ENCODE measurements at regions not wholly inside any gene's neighbourhood (a gene's known extent, or its start where the extent isn't known, plus 50 kb on each side); places are given as distances from the start of the nearest gene placed in this dataset.

DNA sequence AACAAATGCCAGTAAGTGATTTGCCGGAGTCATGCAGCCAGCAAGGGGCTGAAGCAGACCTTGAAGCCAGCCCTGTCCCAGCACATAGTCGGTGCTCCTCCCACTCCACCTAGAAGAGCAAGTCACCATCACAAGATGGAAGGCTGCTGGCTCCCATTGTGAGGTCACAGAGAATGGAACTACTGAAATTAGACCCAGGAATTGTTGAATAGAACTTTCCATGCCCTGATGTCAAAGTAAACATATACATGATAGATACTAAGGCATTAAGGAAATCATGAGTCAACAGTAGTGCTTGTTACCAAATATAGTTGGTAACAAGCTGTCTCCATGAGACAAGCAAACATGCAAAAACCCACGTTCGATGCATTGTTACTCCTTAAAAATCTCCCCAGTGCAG lies 177.1 kb upstream of the MID1 start:
- no peak overlapping the region for H3K27ac ChIP-seq

DNA sequence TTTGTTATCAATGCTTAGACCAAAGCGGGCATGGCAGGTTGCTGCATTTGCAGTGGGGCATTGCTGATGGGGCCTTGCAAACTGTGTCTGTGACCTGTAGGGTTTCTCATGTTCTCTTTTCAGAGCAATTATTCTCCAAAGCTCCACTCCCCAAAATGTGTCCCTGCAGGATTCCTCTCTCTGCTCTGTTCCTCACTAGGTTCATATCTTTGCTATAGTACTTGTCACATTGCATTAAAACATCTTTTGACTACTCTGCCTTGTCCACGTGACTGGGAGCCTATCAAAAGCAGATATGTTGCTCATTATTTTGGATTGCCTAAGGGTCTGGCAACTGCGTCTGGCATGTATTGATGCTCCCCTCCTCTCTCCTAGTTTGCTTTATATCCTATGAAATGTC lies 177.7 kb upstream of the MID1 start:
- Histone ChIP-seq H3K27me3 (no peaks in the 10 kb centered on the region), H3K4me1 (no peaks in the 10 kb centered on the region), H3K27ac (no peak overlapping the region), H3K9me3 (no peaks in the 10 kb centered on the region), H3K36me3 (no peaks in the 10 kb centered on the region), H3K4me3 (no peak overlapping the region)
- no peak for DNase-seq
- TF ChIP-seq, protein P1, sequence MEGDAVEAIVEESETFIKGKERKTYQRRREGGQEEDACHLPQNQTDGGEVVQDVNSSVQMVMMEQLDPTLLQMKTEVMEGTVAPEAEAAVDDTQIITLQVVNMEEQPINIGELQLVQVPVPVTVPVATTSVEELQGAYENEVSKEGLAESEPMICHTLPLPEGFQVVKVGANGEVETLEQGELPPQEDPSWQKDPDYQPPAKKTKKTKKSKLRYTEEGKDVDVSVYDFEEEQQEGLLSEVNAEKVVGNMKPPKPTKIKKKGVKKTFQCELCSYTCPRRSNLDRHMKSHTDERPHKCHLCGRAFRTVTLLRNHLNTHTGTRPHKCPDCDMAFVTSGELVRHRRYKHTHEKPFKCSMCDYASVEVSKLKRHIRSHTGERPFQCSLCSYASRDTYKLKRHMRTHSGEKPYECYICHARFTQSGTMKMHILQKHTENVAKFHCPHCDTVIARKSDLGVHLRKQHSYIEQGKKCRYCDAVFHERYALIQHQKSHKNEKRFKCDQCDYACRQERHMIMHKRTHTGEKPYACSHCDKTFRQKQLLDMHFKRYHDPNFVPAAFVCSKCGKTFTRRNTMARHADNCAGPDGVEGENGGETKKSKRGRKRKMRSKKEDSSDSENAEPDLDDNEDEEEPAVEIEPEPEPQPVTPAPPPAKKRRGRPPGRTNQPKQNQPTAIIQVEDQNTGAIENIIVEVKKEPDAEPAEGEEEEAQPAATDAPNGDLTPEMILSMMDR (IDR thresholded peaks at IDR 0.05): no peak
- no peak for TF ChIP-seq POLR2A (IDR thresholded peaks at IDR 0.05)

More for the DNA sequence above, 177.1 kb upstream of the MID1 start:
- no peaks in the 10 kb centered on the region for H3K4me1 ChIP-seq
- no peak overlapping the region for H3K4me3 ChIP-seq
- no peaks in the 10 kb centered on the region for H3K36me3 ChIP-seq
- no peak for DNase-seq
- TF ChIP-seq, protein P1 (IDR thresholded peaks at IDR 0.05): no peak
- no peak for TF ChIP-seq POLR2A (IDR thresholded peaks at IDR 0.05)
- H3K27me3 ChIP-seq: no peaks in the 10 kb centered on the region
- no peaks in the 10 kb centered on the region for H3K9me3 ChIP-seq

DNA sequence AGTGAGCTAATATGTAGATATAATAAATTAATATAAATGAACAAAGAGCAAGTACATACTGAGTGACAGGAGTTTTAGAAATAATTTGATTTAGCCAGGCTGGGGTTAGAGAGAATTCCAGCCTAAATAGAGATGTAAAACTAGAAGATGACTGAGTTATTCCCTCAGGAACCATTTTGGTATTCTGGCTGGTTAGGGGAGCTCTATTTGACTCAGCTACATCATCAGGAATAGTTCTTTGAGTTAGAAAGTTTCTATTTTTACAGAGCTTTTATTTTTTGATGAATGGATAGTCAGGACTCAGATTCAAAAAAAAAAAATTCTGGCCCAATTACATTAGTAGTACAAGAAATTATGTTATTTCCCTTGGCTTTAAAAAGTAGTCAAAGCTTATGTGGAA lies 180.4 kb upstream of the MID1 start:
- no peaks in the 10 kb centered on the region for H3K27me3 ChIP-seq
- H3K27ac ChIP-seq: no peak overlapping the region
- no peak for DNase-seq

DNA sequence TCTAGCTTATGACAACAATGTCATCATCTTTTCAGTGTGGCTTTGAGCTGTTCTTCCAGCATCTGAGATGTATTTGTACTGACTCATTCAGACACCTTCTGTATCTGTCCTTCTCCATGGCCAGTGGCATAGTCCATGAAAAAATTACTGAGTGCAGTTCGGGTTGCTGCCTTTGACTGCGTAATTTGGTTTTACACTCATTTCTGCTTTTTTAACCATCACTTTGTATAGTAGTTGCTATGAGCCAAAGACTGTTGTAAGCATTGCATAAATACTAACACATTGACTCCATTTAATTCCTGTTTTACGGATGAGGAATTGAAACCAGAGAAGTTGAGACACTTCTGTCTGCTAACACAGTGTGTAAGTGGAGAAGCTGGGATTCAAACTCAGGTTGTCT lies 190.7 kb upstream of the MID1 start:
- Histone ChIP-seq H3K4me3 (no peak overlapping the region), H3K36me3 (no peaks in the 10 kb centered on the region), H3K4me1 (no peaks in the 10 kb centered on the region), H3K27ac (no peak overlapping the region), H3K27me3 (no peaks in the 10 kb centered on the region), H3K9me3 (no peaks in the 10 kb centered on the region)
- no peak for TF ChIP-seq POLR2A (IDR thresholded peaks at IDR 0.05)
- TF ChIP-seq, protein P1 (IDR thresholded peaks at IDR 0.05): no peak
- no peak for DNase-seq

More for the DNA sequence above, 180.4 kb upstream of the MID1 start:
- Histone ChIP-seq H3K4me1 (no peaks in the 10 kb centered on the region), H3K36me3 (no peaks in the 10 kb centered on the region), H3K9me3 (no peaks in the 10 kb centered on the region), H3K4me3 (no peak overlapping the region)
- no peak for TF ChIP-seq POLR2A (IDR thresholded peaks at IDR 0.05)
- TF ChIP-seq, protein P1 (IDR thresholded peaks at IDR 0.05): no peak

DNA sequence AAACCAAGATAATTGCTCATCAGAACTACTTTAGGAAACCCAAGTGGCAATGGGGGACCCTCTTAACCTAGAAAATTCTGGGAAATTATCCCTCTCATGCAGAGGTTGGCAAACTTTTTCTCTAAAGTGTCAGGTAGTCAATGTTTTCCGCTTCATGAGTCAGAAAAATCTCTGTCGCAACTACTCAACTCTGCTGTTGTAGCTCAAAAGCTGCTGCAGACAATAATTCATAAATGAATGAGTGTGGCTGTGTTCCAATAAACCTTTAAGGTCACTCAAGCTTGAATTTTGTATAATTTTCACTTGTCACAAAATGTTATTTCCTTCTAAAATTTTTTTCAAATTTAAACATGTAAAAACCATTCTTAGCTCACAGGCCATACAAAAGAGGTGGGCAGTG lies 193.4 kb upstream of the MID1 start:
- H3K27me3 ChIP-seq: no peaks in the 10 kb centered on the region
- no peak overlapping the region for H3K4me3 ChIP-seq
- no peaks in the 10 kb centered on the region for H3K36me3 ChIP-seq
- H3K9me3 ChIP-seq: no peaks in the 10 kb centered on the region
- no peak for TF ChIP-seq POLR2A (IDR thresholded peaks at IDR 0.05)
- TF ChIP-seq, protein P1 (IDR thresholded peaks at IDR 0.05): no peak
- no peak overlapping the region for H3K27ac ChIP-seq
- DNase-seq: no peak
- H3K4me1 ChIP-seq: no peaks in the 10 kb centered on the region

DNA sequence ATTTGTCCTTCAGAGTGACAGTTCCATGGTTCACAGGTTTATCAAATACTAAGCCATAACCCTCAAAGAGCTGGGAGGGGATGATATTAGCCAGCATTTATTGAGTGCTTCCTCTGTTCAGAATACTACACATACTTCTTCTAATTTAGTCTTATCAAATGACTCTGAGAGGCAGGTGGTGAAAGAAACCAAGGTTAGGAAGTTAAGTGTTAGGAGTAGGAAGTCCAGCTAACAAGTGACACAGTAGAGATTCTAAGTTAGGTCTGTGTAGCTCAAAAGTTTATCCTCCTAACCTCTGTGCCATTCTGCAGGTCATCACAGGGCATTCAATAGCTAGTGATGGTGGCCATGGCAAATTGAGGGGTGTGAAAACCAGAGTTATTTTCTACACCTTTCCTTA lies 198.3 kb upstream of the MID1 start:
- no peak for DNase-seq
- Histone ChIP-seq H3K36me3 (no peaks in the 10 kb centered on the region), H3K4me1 (no peaks in the 10 kb centered on the region), H3K27me3 (no peaks in the 10 kb centered on the region), H3K9me3 (no peaks in the 10 kb centered on the region), H3K27ac (no peak overlapping the region), H3K4me3 (no peak overlapping the region)
- TF ChIP-seq, protein P1 (IDR thresholded peaks at IDR 0.05): no peak
- TF ChIP-seq POLR2A (IDR thresholded peaks at IDR 0.05): no peak
